ENCODE measurements at regions not wholly inside any gene's neighbourhood (a gene's known extent, or its start where the extent isn't known, plus 50 kb on each side); places are given as distances from the start of the nearest gene placed in this dataset.

GRCh38 chr6:126662966-126663365 lies 323.1 kb downstream of the CENPW start:
- POLR2A ChIA-PET, result no interaction called here
- H3K9me3 ChIP-seq (ENCODE audit: control insufficient read depth, insufficient read depth, low read length), result no peaks in the 10 kb centered on the region
- no peak for DNase-seq (ENCODE audit: low read depth, low spot score)
- CTCF ChIA-PET, result no interaction called here
- no peak for TF ChIP-seq CTCF (IDR thresholded peaks at IDR 0.05; ENCODE audit: low read depth, low read length)
- H3K27ac ChIP-seq (ENCODE audit: low read depth, low read length), result no peak overlapping the region
- H3K4me3 ChIP-seq (ENCODE audit: low read depth, low read length), result no peak overlapping the region
- H3K27me3 ChIP-seq (ENCODE audit: control insufficient read depth, insufficient read depth, low read length), result no peaks in the 10 kb centered on the region

GRCh38 chr6:126664271-126664670 lies 324.4 kb downstream of the CENPW start:
- POLR2A ChIA-PET, result no interaction called here
- TF ChIP-seq CTCF (IDR thresholded peaks at IDR 0.05; ENCODE audit: low read depth, low read length), result no peak
- H3K27ac ChIP-seq (ENCODE audit: low read depth, low read length), result no peak overlapping the region
- no peaks in the 10 kb centered on the region for H3K9me3 ChIP-seq (ENCODE audit: control insufficient read depth, insufficient read depth, low read length)
- no peak overlapping the region for H3K4me3 ChIP-seq (ENCODE audit: low read depth, low read length)
- no peak for DNase-seq (ENCODE audit: low read depth, low spot score)
- CTCF ChIA-PET, result no interaction called here
- H3K27me3 ChIP-seq (ENCODE audit: control insufficient read depth, insufficient read depth, low read length), result no peaks in the 10 kb centered on the region

- H3K27me3 ChIP-seq (ENCODE audit: control insufficient read depth, insufficient read depth, low read length), result no peaks in the 10 kb centered on the region
- H3K4me3 ChIP-seq (ENCODE audit: low read depth, low read length), result no peak overlapping the region
- ChIA-PET POLR2A (no interaction called here), CTCF (interaction anchor here (1.1 kb wide), 1 partner anchor 8 kb away, joined by 5 read pairs; no protein-coding TSS in a partner anchor)
- TF ChIP-seq CTCF (IDR thresholded peaks at IDR 0.05; ENCODE audit: low read depth, low read length), result no peak
- H3K27ac ChIP-seq (ENCODE audit: low read depth, low read length), result no peak overlapping the region
- no peaks in the 10 kb centered on the region for H3K9me3 ChIP-seq (ENCODE audit: control insufficient read depth, insufficient read depth, low read length)
- no peak for DNase-seq (ENCODE audit: low read depth, low spot score)
These were observed 325.6 kb downstream of the CENPW start for GRCh38 chr6:126665551-126665950.

- Histone ChIP-seq H3K4me3 (ENCODE audit: low read depth, low read length) (no peak overlapping the region), H3K27ac (ENCODE audit: low read depth, low read length) (no peak overlapping the region), H3K27me3 (ENCODE audit: control insufficient read depth, insufficient read depth, low read length) (no peaks in the 10 kb centered on the region), H3K9me3 (ENCODE audit: control insufficient read depth, insufficient read depth, low read length) (no peaks in the 10 kb centered on the region)
- DNase-seq (ENCODE audit: low read depth, low spot score), result no peak
- TF ChIP-seq CTCF (IDR thresholded peaks at IDR 0.05; ENCODE audit: low read depth, low read length), result no peak
- ChIA-PET POLR2A (no interaction called here), CTCF (no interaction called here)
These were observed 327.2 kb downstream of the CENPW start for GRCh38 chr6:126667071-126667470.

- DNase-seq (ENCODE audit: low read depth, low spot score), result no peak
- Histone ChIP-seq H3K27me3 (ENCODE audit: control insufficient read depth, insufficient read depth, low read length) (no peaks in the 10 kb centered on the region), H3K9me3 (ENCODE audit: control insufficient read depth, insufficient read depth, low read length) (no peaks in the 10 kb centered on the region), H3K4me3 (ENCODE audit: low read depth, low read length) (no peak overlapping the region), H3K27ac (ENCODE audit: low read depth, low read length) (no peak overlapping the region)
- ChIA-PET CTCF (no interaction called here), POLR2A (no interaction called here)
- no peak for TF ChIP-seq CTCF (IDR thresholded peaks at IDR 0.05; ENCODE audit: low read depth, low read length)
These were observed 327.8 kb downstream of the CENPW start for GRCh38 chr6:126667728-126668127.

Data from AG04450 (cell line).